ENCODE measurements at regions not wholly inside any gene's neighbourhood (a gene's known extent, or its start where the extent isn't known, plus 50 kb on each side); places are given as distances from the start of the nearest gene placed in this dataset.

GRCh38 chr18:54766634-54767033 lies 61.6 kb upstream of the RAB27B start:
- H3K36me3 ChIP-seq: no peaks in the 10 kb centered on the region
- WGBS, 5 donors: 92 to 100% (median 96%) methylated on average over 1 of the region's 1 CpG
- no peaks in the 10 kb centered on the region for H3K27me3 ChIP-seq (replicated peaks in 1 of 7)
- no peak for TF ChIP-seq POLR2A (IDR thresholded peaks at IDR 0.05)
- no peak for TF ChIP-seq POLR2AphosphoS5 (IDR thresholded peaks at IDR 0.05)
- TF ChIP-seq CTCF (IDR thresholded peaks at IDR 0.05 in 8 of 11, conservative IDR thresholded peaks at IDR 0.05 in 3 of 11): no peak
- H3K4me3 ChIP-seq: no peak overlapping the region
- H3K4me1 ChIP-seq: no peaks in the 10 kb centered on the region
- intact Hi-C loops (cut with DNase I; ENCODE audit: low total_unique reads): no loop called here
- no peak overlapping the region for H3K27ac ChIP-seq
- DNase-seq: no peak
- H3K9me3 ChIP-seq: no peaks in the 10 kb centered on the region

GRCh38 chr18:54767098-54767497 lies 61.2 kb upstream of the RAB27B start:
- no peaks in the 10 kb centered on the region for H3K4me1 ChIP-seq
- H3K4me3 ChIP-seq: no peak overlapping the region
- WGBS, 5 donors: 68 to 87% (median 85%) methylated on average over 1 of the region's 1 CpG
- DNase-seq: no peak
- intact Hi-C loops (cut with DNase I; ENCODE audit: low total_unique reads): no loop called here
- H3K27ac ChIP-seq: no peak overlapping the region
- H3K27me3 ChIP-seq (replicated peaks in 1 of 7): no peaks in the 10 kb centered on the region
- H3K9me3 ChIP-seq: no peaks in the 10 kb centered on the region
- no peaks in the 10 kb centered on the region for H3K36me3 ChIP-seq
- no peak for TF ChIP-seq CTCF (IDR thresholded peaks at IDR 0.05 in 8 of 11, conservative IDR thresholded peaks at IDR 0.05 in 3 of 11)
- TF ChIP-seq POLR2AphosphoS5 (IDR thresholded peaks at IDR 0.05): no peak
- TF ChIP-seq POLR2A (IDR thresholded peaks at IDR 0.05): no peak

DNA sequence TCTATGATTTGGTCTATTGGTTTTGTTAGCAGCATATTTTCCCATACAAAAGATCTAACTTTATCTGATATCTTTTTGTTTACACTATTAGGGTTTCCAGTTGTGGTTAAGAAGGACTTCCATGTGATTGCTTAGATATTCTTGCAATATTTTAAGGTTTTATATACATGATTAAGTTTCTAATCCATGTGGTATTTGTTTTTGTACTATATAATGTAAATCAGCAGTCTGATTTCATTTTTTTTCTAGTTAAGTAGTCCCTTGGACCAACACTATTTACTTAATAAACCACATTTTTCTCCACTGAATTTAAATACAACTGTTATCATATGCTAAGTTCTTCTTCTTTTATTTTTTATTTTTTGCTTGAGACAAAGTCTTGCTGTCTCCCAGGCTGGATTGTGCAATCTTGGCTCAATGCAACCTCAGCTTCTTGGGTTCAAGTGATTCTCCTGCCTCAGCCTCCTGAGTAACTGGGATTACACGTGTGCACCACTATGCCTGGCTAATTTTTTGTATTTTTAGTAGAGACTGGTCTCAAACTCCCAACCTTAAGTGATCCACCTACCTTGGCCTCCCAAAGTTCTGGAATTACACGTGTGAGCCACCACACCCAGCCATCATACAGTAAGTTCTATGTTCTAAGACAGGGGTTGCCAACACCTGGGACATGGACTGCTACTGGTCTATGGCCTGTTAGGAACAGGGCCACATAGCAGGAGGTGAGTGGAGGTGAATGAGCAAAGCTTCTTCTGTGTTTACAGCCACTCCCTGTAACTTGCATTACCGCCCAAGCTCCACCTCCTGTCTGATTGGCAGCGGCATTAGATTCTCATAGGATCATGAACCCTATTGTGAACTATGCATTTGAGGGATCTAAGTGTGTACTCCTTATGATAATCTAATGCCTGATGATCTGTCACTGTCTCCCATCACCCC lies 58.5 kb upstream of the RAB27B start:
- Histone ChIP-seq H3K4me3 (no peak overlapping the region), H3K36me3 (no peaks in the 10 kb centered on the region), H3K9me3 (no peaks in the 10 kb centered on the region), H3K27ac (no peak overlapping the region), H3K27me3 (replicated peaks in 1 of 7) (no peaks in the 10 kb centered on the region), H3K4me1 (no peaks in the 10 kb centered on the region)
- intact Hi-C loops (cut with DNase I; ENCODE audit: low total_unique reads): no loop called here
- no peak for DNase-seq
- no peak for TF ChIP-seq POLR2A (IDR thresholded peaks at IDR 0.05)
- no peak for TF ChIP-seq POLR2AphosphoS5 (IDR thresholded peaks at IDR 0.05)
- TF ChIP-seq CTCF (IDR thresholded peaks at IDR 0.05 in 8 of 11, conservative IDR thresholded peaks at IDR 0.05 in 3 of 11): no peak
- 83 to 97% (median 91%) methylated on average over 4 of the region's 4 CpGs for WGBS, 5 donors

GRCh38 chr18:54772056-54772455 lies 56.2 kb upstream of the RAB27B start:
- DNase-seq: no peak
- no peak for TF ChIP-seq POLR2A (IDR thresholded peaks at IDR 0.05)
- TF ChIP-seq POLR2AphosphoS5 (IDR thresholded peaks at IDR 0.05): no peak
- TF ChIP-seq CTCF (IDR thresholded peaks at IDR 0.05 in 8 of 11, conservative IDR thresholded peaks at IDR 0.05 in 3 of 11): no peak
- Histone ChIP-seq H3K4me1 (no peaks in the 10 kb centered on the region), H3K4me3 (no peak overlapping the region), H3K27me3 (replicated peaks in 1 of 7) (no peaks in the 10 kb centered on the region), H3K27ac (no peak overlapping the region), H3K36me3 (no peaks in the 10 kb centered on the region), H3K9me3 (no peaks in the 10 kb centered on the region)
- WGBS, 5 donors: 69 to 96% (median 89%) methylated on average over 1 of the region's 1 CpG
- intact Hi-C loops (cut with DNase I; ENCODE audit: low total_unique reads): no loop called here
